ENCODE measurements at regions not wholly inside any gene's neighbourhood (a gene's known extent, or its start where the extent isn't known, plus 50 kb on each side); places are given as distances from the start of the nearest gene placed in this dataset.

DNA sequence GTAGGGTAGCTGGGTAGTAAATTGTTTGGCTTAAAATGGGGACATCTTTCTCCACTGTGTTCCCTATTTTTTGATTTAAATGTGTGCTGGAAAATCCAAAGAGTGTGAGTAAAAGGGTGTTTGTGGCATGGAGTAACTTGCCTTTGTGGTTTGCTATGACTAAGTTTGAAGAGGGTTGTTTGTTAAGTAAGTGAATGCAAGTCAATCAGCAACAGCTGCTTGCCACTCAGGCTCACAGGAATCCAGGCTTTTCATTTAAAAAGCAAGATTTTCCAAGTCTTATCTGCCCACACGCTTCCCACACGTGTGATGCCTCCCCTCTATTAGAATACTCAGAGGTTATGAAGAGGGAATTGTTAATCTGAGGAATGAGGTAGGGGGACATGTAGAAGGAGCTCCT, 847.7 kb upstream of the RBFOX1 start:
- DNase-seq (ENCODE audit: low read depth), result no peak
- TF ChIP-seq, protein P1, sequence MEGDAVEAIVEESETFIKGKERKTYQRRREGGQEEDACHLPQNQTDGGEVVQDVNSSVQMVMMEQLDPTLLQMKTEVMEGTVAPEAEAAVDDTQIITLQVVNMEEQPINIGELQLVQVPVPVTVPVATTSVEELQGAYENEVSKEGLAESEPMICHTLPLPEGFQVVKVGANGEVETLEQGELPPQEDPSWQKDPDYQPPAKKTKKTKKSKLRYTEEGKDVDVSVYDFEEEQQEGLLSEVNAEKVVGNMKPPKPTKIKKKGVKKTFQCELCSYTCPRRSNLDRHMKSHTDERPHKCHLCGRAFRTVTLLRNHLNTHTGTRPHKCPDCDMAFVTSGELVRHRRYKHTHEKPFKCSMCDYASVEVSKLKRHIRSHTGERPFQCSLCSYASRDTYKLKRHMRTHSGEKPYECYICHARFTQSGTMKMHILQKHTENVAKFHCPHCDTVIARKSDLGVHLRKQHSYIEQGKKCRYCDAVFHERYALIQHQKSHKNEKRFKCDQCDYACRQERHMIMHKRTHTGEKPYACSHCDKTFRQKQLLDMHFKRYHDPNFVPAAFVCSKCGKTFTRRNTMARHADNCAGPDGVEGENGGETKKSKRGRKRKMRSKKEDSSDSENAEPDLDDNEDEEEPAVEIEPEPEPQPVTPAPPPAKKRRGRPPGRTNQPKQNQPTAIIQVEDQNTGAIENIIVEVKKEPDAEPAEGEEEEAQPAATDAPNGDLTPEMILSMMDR (IDR thresholded peaks at IDR 0.05; ENCODE audit: insufficient read depth, low read depth, low read length), result no peak

DNA sequence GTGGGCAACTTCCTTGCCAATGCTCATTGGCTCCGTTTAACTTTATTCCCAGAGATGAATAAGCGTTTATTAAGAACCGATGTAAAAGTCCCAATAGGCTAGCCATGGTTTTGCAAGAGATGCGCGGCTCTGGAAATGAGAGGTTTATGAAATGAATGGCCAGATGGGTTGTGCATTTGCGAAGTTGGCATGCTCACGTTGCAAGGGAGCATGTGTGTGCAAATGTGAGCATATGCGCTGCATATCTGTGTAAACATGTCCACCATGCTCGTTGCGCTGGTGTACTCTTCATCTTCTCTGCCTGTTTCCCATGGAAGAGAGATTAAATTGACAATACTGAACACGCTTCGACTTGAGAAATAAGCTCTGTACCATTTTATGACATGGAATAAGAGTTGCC, 848.6 kb upstream of the RBFOX1 start:
- TF ChIP-seq, protein P1 (IDR thresholded peaks at IDR 0.05; ENCODE audit: insufficient read depth, low read depth, low read length), result no peak
- DNase-seq (ENCODE audit: low read depth), result no peak
- no peak overlapping the region for H3K4me3 ChIP-seq (ENCODE audit: low read depth, low read length)

More for the DNA sequence above, 847.7 kb upstream of the RBFOX1 start:
- H3K4me3 ChIP-seq (ENCODE audit: low read depth, low read length), result no peak overlapping the region

DNA sequence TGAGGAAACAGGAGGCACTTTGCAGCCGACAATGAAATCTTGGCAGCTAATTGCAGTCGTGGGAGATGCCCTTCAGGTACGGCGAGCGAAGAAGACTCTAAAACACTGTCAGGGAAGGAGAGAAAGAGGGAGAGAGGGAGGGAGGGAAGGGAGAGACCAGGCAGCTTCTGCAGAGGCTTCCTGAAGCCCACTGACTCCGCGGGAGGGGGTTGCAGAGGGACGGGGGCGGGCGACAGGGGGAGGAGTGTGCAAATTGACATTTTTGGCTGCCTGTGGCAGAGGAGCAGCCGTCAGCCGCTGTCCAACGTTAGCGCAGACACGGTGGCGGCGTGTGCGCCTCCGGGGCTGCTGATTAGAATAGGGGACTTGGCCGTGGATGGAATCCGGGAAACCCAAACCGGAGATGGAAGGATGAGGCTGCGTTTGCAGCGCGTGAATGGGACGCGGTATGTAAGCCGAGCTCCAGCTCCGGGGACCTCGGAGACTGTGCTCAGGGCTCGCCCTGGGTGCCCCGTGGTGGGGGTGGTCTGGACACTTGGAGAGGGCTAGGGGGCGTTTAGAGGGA, 849.1 kb upstream of the RBFOX1 start:
- no peak for DNase-seq (ENCODE audit: low read depth)
- TF ChIP-seq, protein P1 (IDR thresholded peaks at IDR 0.05; ENCODE audit: insufficient read depth, low read depth, low read length), result no peak
- no peak overlapping the region for H3K4me3 ChIP-seq (ENCODE audit: low read depth, low read length)

DNA sequence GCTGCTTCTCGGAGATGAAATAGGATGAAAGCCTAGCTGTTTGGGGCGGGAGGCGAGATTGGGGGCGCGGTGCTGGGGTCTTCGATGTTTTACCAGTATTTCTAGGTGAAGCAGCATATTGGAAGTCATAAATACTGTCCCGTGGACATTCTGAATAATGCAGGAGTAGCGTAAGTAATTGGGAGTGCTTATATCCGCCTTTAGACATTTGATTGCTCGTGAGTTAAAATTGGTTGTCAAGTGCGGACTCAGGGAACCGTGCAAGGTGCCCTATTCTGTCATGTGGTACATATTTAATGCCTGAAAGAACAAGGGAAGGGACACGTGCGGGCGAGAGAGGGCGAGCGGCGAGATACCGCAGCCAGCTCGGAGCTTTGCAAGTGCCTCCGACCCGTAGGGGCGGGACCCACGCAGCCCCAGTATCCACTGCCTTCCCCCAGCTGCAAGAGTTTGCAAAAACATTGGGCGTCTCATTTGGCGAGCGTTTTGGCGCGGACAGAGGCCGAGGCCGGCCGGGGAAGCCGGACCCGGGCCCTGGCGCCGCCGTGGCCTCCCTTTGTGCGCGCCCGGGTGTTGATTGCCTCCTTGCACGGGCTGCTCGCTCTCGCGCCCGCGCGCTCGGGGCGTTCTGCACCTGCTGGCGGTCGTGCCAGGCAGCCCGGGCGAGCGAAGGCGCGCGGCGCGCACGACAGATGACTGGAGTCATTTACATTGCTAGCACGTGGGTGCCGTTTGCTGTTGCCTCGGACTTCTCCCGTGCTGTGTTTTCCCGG, 849.8 kb upstream of the RBFOX1 start:
- H3K4me3 ChIP-seq (ENCODE audit: low read depth, low read length), result no peak overlapping the region
- DNase-seq (ENCODE audit: low read depth), result no peak
- TF ChIP-seq, protein P1 (IDR thresholded peaks at IDR 0.05; ENCODE audit: insufficient read depth, low read depth, low read length), result no peak

DNA sequence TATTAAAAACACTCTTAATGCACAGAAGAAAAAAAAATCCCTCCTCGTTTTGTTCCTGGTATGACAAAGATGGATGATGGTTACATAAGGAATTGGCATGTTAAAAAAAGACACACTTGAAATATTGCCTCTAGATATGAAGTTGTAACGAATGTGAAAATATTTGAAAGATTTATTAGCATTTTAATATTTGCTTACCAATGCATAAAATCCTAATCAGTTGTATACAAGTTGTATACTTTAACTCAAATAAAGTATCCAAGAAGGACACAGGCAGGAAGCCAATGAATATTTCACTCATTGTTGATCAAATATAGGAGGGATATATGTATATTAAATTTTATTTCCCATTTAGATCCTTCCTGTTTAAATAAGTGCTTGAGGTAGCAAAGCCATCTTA, 850.8 kb upstream of the RBFOX1 start:
- no peak for DNase-seq (ENCODE audit: low read depth)
- H3K4me3 ChIP-seq (ENCODE audit: low read depth, low read length), result no peak overlapping the region
- TF ChIP-seq, protein P1 (IDR thresholded peaks at IDR 0.05; ENCODE audit: insufficient read depth, low read depth, low read length), result no peak

DNA sequence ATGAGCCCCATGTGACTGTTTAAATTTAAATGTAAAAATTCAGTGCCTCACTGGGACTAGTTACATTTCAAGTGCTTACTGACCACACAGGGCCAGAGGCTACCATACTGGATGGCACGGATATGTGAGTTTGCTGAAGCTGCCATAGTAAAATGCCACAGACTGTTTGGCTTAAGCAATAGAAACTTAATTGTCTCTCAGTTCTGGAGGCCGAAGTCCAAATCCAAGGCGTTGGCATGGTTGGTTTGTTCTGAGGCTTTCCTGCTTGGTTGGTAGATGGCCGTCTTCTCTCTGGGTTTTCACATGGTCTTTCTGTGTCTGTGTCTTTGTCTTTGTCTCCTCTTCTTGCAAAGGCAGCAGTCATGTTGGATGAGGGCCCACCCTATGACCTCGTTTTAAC, 878.9 kb upstream of the RBFOX1 start:
- TF ChIP-seq, protein P1 (IDR thresholded peaks at IDR 0.05; ENCODE audit: insufficient read depth, low read depth, low read length), result no peak
- no peak overlapping the region for H3K4me3 ChIP-seq (ENCODE audit: low read depth, low read length)
- DNase-seq (ENCODE audit: low read depth), result no peak

Measured in fibroblast of villous mesenchyme (primary cell).